Hepatocyte (in vitro differentiated cells): ENCODE measurements at regions not wholly inside any gene's neighbourhood (a gene's known extent, or its start where the extent isn't known, plus 50 kb on each side); places are given as distances from the start of the nearest gene placed in this dataset.

Experiments
- CTCF ChIP-seq: fragments of 200-600 bp; sonication (generic); IDR thresholded peaks from 2 replicates; pipeline ENCODE4 v1.5.1; 2016; ENCODE audit warnings: antibody characterized with exemption, mild to moderate bottlenecking; ENCODE audit not compliant: poor library complexity
- EZH2 ChIP-seq: fragments of 200-600 bp; sonication (generic); IDR thresholded peaks from 2 replicates; pipeline ENCODE4 v1.6.1; 2016; ENCODE audit warnings: antibody characterized with exemption, mild to moderate bottlenecking, borderline replicate concordance
- EZH2phosphoT487 ChIP-seq: fragments of 200-600 bp; sonication (generic); IDR thresholded peaks from one replicate; pipeline ENCODE4 v1.6.1; 2018; ENCODE audit warnings: antibody characterized with exemption, mild to moderate bottlenecking, low read depth, moderate library complexity; ENCODE audit not compliant: unreplicated experiment, severe bottlenecking

GRCh38 chr16:19939553-19939952, 54.9 kb upstream of the GPRC5B start:
- no peak for TF ChIP-seq CTCF
- no peak for TF ChIP-seq EZH2
- TF ChIP-seq EZH2phosphoT487, result no peak
